GM10266 (cell line): ENCODE measurements at regions not wholly inside any gene's neighbourhood (a gene's known extent, or its start where the extent isn't known, plus 50 kb on each side); places are given as distances from the start of the nearest gene placed in this dataset.

ENCODE experiments used
- DNase-seq: peaks from one replicate; pipeline ENCODE4 v3.0.0; 2012; ENCODE audit errors: extremely low spot score
- CTCF ChIP-seq: IDR thresholded peaks from 2 replicates; pipeline ENCODE4 v1.5.1; 2012; ENCODE audit warnings: mild to moderate bottlenecking, low read depth; ENCODE audit not compliant: control insufficient read depth, insufficient read depth; ENCODE audit errors: missing control alignments

- no peak for DNase-seq
- TF ChIP-seq CTCF, result no peak
Observed at GRCh38 chr15:47624503-47624902, 92.8 kb upstream of the SEMA6D start.

GRCh38 chr15:47639042-47639441 lies 78.3 kb upstream of the SEMA6D start:
- DNase-seq, result no peak
- no peak for TF ChIP-seq CTCF

- TF ChIP-seq CTCF, result no peak
- DNase-seq, result no peak
Observed at GRCh38 chr15:47640079-47640478, 77.2 kb upstream of the SEMA6D start.

GRCh38 chr15:47640901-47641300 lies 76.4 kb upstream of the SEMA6D start:
- DNase-seq, result no peak
- TF ChIP-seq CTCF, result no peak

GRCh38 chr15:47644722-47645121 lies 72.6 kb upstream of the SEMA6D start:
- no peak for TF ChIP-seq CTCF
- no peak for DNase-seq

GRCh38 chr15:47650564-47650963 lies 66.7 kb upstream of the SEMA6D start:
- TF ChIP-seq CTCF, result no peak
- DNase-seq, result no peak

- DNase-seq, result no peak
- no peak for TF ChIP-seq CTCF
Observed at GRCh38 chr15:47652328-47652727, 65.0 kb upstream of the SEMA6D start.
